Dendritic cell treated with granulocyte-macrophage colony-stimulating factor and Interleukin-4, amounts not matched to agents 40 ng/mL and 50 ng/mL, for 4 days (primary cell): ENCODE measurements at regions not wholly inside any gene's neighbourhood (a gene's known extent, or its start where the extent isn't known, plus 50 kb on each side); places are given as distances from the start of the nearest gene placed in this dataset.

Source experiments
- H3K27ac Mint-ChIP-seq: one replicate; pipeline ENCODE4 v1.8.0; 2022; ENCODE audit warnings: mild to moderate bottlenecking, mixed read lengths
- H3K27me3 Mint-ChIP-seq: one replicate; pipeline ENCODE4 v1.8.0; 2022; ENCODE audit warnings: mild to moderate bottlenecking, mixed read lengths
- H3K36me3 Mint-ChIP-seq: one replicate; pipeline ENCODE4 v1.8.0; 2022; ENCODE audit warnings: low read depth, mixed read lengths
- H3K4me1 Mint-ChIP-seq: one replicate; pipeline ENCODE4 v1.8.0; 2022; ENCODE audit warnings: low read depth, mixed read lengths
- H3K4me3 Mint-ChIP-seq: one replicate; pipeline ENCODE4 v1.8.0; 2022; ENCODE audit warnings: mild to moderate bottlenecking, moderate library complexity, mixed read lengths
- H3K9me3 Mint-ChIP-seq: one replicate; pipeline ENCODE4 v1.8.0; 2022; ENCODE audit warnings: mixed read lengths
- intact Hi-C: fragments of 100-400 bp; cut with micrococcal nuclease; formaldehyde crosslinking; loops from one replicate; pipeline ENCODE4 v1.15.0; 2022

DNA sequence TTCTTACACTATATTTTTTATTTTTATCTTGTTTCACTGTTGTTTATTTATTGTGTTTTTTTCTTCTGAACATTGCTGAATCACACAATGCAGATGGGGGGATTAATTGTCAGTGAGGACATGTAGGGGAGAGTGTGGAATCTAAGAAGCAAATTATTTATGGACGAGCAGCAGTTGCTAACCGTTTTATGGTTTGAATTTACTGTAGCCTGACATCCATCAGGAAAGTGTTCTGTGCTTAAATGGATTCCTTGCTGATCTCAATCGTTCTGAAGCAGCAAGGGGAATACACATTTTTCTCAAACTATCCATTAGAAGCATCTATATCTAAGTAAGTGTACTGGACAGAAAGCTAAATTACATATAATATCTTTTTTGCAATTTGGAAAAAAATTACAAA is 119.5 kb downstream of the CD8B2 start:
- Mint-ChIP-seq H3K4me3 (no peak overlapping the region), H3K27ac (no peak overlapping the region), H3K27me3 (no peaks in the 10 kb centered on the region), H3K9me3 (peaks cover 13% of the 10 kb centered on the region), H3K4me1 (no peaks in the 10 kb centered on the region), H3K36me3 (no peaks in the 10 kb centered on the region)
- intact Hi-C loops = no loop called here

DNA sequence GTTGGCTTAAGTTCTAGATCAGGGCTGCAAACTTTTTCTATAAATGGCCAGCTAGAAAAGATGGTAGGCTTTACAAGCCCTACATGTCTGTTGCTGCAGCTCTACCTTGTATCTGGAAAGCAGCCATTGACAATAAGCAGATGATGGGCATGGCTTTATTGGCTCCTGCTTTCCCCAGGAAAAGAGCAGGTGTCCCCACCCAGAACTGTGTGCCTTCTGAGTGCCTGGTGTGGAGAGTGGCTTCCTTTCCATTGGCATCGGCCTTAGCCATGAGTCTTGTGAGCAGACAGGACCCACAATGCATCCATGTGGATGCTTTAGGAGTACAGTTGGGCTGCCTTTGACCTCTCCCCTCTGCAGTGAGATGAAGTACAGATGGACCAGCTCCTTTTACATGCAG is 120.2 kb downstream of the CD8B2 start:
- no peak overlapping the region for H3K27ac Mint-ChIP-seq
- intact Hi-C loops = no loop called here
- peaks cover 20% of the 10 kb centered on the region for H3K9me3 Mint-ChIP-seq
- no peaks in the 10 kb centered on the region for H3K27me3 Mint-ChIP-seq
- no peaks in the 10 kb centered on the region for H3K4me1 Mint-ChIP-seq
- H3K36me3 Mint-ChIP-seq = no peaks in the 10 kb centered on the region
- no peak overlapping the region for H3K4me3 Mint-ChIP-seq

DNA sequence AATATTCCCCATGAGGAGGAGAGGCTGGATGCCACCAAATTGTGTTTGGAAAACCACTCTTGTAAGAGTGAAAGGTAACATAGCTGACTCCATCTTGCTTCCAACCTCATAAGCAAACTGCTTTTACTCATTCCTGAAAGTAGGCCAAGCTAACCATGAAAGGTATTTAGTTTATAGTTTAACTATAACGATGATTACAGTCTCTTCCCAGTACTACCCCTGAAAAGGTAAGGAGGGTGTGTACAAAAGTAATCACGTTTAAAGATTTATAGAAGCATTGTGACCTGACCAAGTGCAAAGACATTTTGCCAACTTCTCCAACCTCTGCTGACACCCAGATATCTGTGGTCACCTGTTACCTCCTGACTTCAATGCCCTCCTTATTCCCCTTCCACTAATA is 122.6 kb downstream of the CD8B2 start:
- no peak overlapping the region for H3K27ac Mint-ChIP-seq
- no peaks in the 10 kb centered on the region for H3K27me3 Mint-ChIP-seq
- H3K4me3 Mint-ChIP-seq = no peak overlapping the region
- peaks cover 15% of the 10 kb centered on the region for H3K9me3 Mint-ChIP-seq
- H3K4me1 Mint-ChIP-seq = no peaks in the 10 kb centered on the region
- no peaks in the 10 kb centered on the region for H3K36me3 Mint-ChIP-seq
- intact Hi-C loops = no loop called here

DNA sequence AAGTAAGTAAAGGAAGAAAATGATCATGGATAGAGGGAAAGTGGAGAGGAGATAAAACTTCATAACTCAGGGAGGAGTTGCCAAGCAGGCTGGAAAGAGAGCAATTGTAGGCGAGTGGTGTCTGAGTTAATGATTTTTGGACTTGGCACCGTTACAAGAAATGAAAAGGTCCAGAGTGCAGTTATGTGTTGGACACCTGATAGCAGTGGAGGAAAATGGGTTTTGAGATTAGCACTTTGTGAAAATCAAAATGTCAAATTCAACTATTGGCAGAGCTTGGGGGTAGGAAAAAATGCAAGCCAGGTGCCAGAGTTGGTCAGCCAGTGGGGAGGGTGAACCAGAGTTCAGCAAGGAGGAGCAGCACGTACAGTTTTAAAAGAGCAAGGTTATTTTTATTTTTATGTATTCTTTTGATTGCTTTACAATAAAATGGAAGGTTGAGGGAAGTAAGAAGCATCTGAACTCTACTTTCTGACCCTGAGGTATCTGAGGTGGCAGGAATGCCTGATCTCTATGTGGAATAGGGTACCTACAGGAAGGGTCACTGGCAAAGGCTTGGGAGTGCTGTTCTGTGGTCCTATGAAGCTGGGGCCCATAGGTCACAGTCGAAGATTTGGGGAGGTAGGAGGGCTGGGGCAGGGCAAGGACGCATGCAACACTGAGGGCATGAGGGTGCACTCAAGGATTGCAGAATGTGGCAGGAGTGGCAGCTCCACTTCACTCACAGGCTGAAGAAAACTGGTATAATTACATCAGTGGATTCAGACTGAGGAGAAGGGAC is 127.5 kb downstream of the CD8B2 start:
- Mint-ChIP-seq H3K4me1 (no peaks in the 10 kb centered on the region), H3K4me3 (no peak overlapping the region), H3K9me3 (peaks cover 9% of the 10 kb centered on the region), H3K27me3 (no peaks in the 10 kb centered on the region), H3K27ac (no peak overlapping the region), H3K36me3 (no peaks in the 10 kb centered on the region)
- intact Hi-C loops = no loop called here

DNA sequence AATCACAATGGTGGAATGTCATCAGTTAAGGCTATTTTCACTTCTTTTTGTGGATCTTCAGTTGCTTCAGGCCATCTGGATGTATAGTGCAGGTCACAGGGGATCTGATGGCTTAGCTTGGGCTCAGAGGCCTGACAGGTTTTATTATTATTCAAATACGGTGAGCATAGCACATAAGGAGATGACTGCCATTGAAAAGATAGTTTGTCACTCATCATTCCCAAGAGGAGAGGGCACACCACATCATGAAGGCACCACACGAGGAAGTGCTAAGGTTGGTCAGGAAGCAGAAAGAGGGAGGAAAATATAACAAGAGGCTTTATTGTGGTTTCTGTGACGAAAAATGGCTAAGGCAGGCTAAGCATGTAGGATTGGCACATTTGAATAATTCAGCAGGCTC is 131.4 kb downstream of the CD8B2 start:
- Mint-ChIP-seq H3K36me3 (no peaks in the 10 kb centered on the region), H3K4me1 (no peaks in the 10 kb centered on the region), H3K4me3 (no peak overlapping the region), H3K27me3 (no peaks in the 10 kb centered on the region), H3K27ac (no peak overlapping the region), H3K9me3 (no peaks in the 10 kb centered on the region)
- intact Hi-C loops = no loop called here

DNA sequence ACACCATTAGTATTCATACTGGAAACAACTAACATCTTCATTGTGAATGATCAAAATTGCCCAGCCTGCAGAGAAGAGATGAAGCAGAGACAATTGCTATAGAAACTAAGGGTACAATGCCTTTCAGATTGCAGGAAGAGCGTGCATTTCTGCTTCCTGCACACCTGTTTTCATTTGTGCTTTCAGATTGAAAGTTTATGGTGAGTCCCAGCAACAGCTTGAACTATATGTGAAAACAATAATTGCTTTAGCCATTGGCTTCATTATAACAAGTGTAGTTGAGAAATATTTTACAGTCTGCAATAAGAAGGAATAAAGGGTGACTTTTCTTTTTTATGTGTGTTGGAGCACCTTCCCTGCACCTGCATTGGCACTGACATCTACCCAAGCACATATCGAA is 136.3 kb downstream of the CD8B2 start:
- H3K4me1 Mint-ChIP-seq = no peaks in the 10 kb centered on the region

DNA sequence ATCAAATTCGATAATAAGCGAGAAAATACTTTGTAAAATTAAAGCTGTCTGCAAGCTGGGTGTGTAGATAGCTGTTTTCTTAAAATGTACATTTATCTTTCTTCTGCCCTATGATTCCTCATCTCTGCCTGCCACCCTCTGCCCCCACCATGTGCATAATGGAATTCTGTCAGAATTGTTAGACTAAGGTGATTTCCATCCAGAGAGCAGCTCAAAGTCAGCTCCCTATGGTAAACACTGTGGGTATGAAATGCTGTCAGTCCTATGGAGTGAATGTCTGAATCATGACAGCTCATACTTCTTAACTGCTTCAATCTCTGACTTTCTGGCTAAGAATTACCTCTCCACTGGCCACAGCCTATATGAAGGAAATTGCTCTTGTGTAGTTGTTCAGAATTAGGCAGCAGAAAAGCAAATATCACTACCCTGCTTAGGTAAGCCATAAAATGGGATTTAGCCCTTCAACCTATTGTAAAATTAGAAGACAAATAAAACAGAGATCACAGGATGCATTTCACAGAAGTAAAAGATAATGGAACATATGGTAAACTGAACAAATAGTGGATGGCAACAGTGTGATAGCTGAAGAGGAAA is 137.7 kb downstream of the CD8B2 start:
- Mint-ChIP-seq H3K4me3 (no peak overlapping the region), H3K27ac (no peak overlapping the region), H3K9me3 (peaks cover 25% of the 10 kb centered on the region), H3K4me1 (no peaks in the 10 kb centered on the region), H3K36me3 (no peaks in the 10 kb centered on the region), H3K27me3 (no peaks in the 10 kb centered on the region)
- intact Hi-C loops = no loop called here

More for the DNA sequence above, 136.3 kb downstream of the CD8B2 start:
- H3K27me3 Mint-ChIP-seq = no peaks in the 10 kb centered on the region
- H3K4me3 Mint-ChIP-seq = no peak overlapping the region
- intact Hi-C loops = no loop called here
- H3K9me3 Mint-ChIP-seq = peaks cover 17% of the 10 kb centered on the region
- no peak overlapping the region for H3K27ac Mint-ChIP-seq
- no peaks in the 10 kb centered on the region for H3K36me3 Mint-ChIP-seq

DNA sequence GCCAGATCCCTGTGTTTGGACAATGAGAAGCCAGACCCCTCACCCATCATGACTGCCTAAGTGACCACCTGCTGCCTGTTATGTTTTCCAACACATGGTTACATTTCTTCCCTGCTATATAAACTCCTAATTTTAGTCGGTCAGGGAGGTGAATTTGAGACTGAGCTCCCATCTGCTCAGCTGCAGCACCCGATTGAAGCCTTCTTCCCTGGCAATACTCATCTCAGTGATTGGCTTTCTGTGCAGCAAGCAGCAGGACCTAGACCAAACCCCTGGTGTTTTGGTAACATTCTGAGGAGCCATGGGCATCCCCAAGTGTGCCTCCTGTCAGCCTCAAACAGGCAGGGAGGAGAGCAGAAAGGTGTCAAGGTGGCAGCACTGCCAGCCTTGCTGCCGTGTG is 141.2 kb downstream of the CD8B2 start:
- no peaks in the 10 kb centered on the region for H3K4me1 Mint-ChIP-seq
- no peaks in the 10 kb centered on the region for H3K27me3 Mint-ChIP-seq
- peaks cover 25% of the 10 kb centered on the region for H3K9me3 Mint-ChIP-seq
- no peak overlapping the region for H3K27ac Mint-ChIP-seq
- intact Hi-C loops = no loop called here
- no peak overlapping the region for H3K4me3 Mint-ChIP-seq
- no peaks in the 10 kb centered on the region for H3K36me3 Mint-ChIP-seq

DNA sequence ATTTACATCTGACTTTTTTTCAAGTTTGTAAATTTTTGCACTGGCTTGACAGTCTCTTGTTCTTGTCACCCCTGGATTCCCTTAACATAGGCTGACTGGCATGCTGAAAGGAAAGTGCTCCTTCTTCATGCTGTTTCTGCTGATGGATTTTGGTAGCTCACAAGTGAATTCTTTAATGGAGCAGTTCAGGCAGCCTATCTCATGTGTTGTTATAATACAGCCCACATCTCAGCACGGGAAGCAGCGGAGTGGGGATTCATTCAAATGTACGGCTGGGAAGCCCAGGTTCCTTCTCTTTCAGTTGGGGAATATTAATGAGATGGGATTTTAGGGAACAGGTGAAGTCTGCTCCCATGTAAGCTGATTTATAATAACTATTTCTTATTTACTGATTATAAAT is 142.8 kb downstream of the CD8B2 start:
- H3K4me3 Mint-ChIP-seq = no peak overlapping the region
- H3K9me3 Mint-ChIP-seq = peaks cover 25% of the 10 kb centered on the region
- no peaks in the 10 kb centered on the region for H3K27me3 Mint-ChIP-seq
- intact Hi-C loops = no loop called here
- no peak overlapping the region for H3K27ac Mint-ChIP-seq
- H3K36me3 Mint-ChIP-seq = no peaks in the 10 kb centered on the region
- no peaks in the 10 kb centered on the region for H3K4me1 Mint-ChIP-seq

DNA sequence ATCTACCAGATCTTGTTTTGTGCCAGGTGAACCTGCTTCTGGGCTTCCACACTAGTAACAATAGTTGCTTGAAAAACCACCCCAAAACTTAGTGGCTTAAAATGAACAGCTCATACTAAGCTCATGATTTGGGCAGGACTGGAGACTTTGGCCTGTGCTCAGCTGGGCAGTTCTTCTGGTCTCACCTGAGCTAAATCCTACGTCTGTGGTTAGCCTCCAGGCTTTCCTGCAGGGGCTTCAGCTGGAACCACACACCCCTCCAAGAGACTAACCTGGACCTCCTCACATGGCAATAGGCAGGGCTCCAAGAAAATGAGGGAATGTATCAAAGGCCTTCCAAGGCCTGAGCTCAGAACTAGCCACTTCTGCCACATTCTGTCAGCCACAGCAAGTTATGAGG is 144.1 kb downstream of the CD8B2 start:
- Mint-ChIP-seq H3K27ac (no peak overlapping the region), H3K27me3 (no peaks in the 10 kb centered on the region), H3K36me3 (no peaks in the 10 kb centered on the region), H3K9me3 (peaks cover 25% of the 10 kb centered on the region), H3K4me1 (no peaks in the 10 kb centered on the region), H3K4me3 (no peak overlapping the region)
- intact Hi-C loops = no loop called here

DNA sequence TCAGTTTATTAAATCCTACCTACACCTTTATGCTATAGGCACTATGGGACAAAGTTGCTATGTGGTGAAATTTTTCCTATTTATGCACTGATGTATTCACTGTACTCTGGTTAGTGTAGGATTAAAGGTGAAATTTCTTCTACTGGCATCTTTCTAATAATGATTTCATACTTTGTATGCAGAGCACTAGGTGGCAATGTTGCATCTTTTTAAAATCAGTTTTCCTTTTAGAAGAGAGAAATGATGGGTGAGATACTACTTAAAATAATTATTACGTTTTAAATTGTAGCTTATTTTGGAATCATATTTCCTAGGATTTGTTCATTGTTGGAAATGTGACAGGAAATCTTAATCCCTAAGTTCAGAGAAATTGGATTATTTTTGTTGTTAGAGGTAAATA is 150.9 kb downstream of the CD8B2 start:
- H3K27ac Mint-ChIP-seq = no peak overlapping the region
- no peaks in the 10 kb centered on the region for H3K36me3 Mint-ChIP-seq
- intact Hi-C loops = no loop called here
- H3K4me3 Mint-ChIP-seq = no peak overlapping the region
- H3K27me3 Mint-ChIP-seq = no peaks in the 10 kb centered on the region
- H3K4me1 Mint-ChIP-seq = no peaks in the 10 kb centered on the region
- H3K9me3 Mint-ChIP-seq = no peaks in the 10 kb centered on the region

DNA sequence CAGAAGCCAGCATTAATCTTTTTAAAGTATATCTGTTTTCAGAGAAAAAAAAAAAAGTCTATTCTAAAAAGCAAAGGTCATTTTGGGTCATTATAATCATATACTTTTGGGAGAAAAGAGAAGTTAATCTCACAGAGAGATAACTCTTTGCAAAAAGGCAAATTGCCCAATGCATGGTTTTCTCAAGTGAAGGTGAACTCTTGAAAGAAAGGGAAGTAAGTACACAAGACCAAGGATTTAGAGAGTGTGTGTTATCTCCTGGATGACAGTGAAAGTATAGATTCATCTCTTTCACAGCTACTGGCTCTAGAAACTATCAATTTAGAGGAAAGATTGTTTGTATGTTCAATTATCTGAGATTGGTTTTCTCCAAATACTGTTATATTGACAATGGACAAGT is 151.4 kb downstream of the CD8B2 start:
- Mint-ChIP-seq H3K9me3 (no peaks in the 10 kb centered on the region), H3K36me3 (no peaks in the 10 kb centered on the region), H3K27ac (no peak overlapping the region), H3K4me1 (no peaks in the 10 kb centered on the region), H3K27me3 (no peaks in the 10 kb centered on the region), H3K4me3 (no peak overlapping the region)
- intact Hi-C loops = no loop called here

DNA sequence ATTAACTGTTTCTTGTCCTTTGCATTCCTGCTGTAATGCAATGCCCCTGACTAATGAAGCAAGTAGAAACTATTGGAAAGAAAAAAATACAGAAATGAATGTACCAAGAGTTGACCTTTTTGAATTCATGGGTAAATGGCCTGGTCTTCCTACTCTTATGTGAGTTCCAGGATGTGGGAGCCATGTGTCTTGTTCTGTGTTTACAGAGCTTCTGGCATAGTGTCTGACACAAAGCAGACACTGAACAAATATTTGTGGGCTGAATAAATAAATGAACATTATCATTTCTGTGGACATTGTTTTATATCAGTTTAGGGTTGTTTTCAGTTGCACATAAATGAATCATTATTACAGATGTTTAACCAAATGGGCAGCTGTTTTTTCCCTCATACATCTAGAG is 155.5 kb downstream of the CD8B2 start:
- Mint-ChIP-seq H3K4me1 (no peaks in the 10 kb centered on the region), H3K4me3 (no peak overlapping the region), H3K36me3 (no peaks in the 10 kb centered on the region), H3K27me3 (no peaks in the 10 kb centered on the region), H3K9me3 (no peaks in the 10 kb centered on the region), H3K27ac (no peak overlapping the region)
- intact Hi-C loops = no loop called here

DNA sequence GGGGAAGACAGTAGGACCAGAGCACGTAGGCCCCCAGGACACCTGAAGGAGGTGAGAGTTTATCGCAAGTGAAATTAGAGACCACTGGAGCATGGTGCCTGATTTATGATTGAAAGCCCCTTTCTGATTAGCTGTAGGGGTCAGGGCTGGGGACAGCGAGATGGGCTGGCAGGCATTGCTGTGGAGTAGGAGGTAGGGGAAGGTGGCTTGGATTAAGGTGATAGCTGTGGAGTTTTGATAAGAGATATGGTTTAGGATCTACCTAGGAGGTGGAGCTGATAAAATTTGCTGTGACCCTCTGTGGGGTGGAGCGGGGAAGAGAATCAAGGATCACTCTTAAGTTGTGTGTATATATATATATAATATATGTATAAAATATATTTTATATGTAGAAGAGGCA is 157.5 kb downstream of the CD8B2 start:
- no peaks in the 10 kb centered on the region for H3K36me3 Mint-ChIP-seq
- H3K27me3 Mint-ChIP-seq = no peaks in the 10 kb centered on the region
- H3K4me3 Mint-ChIP-seq = no peak overlapping the region
- no peak overlapping the region for H3K27ac Mint-ChIP-seq
- H3K4me1 Mint-ChIP-seq = no peaks in the 10 kb centered on the region
- H3K9me3 Mint-ChIP-seq = no peaks in the 10 kb centered on the region
- intact Hi-C loops = no loop called here

DNA sequence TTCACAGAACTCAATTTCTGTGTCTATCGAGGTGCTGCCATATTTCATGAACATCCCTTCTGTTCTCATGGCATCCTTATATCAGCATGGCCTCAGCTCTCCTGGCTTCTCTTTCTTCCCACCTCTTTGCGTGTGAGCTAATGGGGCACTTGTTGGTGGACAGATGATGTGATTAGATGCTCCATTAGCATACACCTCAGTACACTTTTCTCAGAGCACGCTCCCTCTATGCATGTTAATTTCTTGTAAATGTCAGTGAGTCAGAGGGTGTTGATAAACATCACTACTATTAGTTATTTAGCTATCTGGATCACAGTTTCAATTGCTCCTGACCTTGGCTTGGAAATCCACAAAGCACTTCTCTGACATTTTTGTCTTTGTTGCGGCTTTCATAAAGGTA is 159.4 kb downstream of the CD8B2 start:
- no peaks in the 10 kb centered on the region for H3K27me3 Mint-ChIP-seq
- no peak overlapping the region for H3K27ac Mint-ChIP-seq
- intact Hi-C loops = no loop called here
- H3K36me3 Mint-ChIP-seq = no peaks in the 10 kb centered on the region
- H3K4me1 Mint-ChIP-seq = no peaks in the 10 kb centered on the region
- no peak overlapping the region for H3K4me3 Mint-ChIP-seq
- H3K9me3 Mint-ChIP-seq = peaks cover 8% of the 10 kb centered on the region
